ENCODE measurements at regions not wholly inside any gene's neighbourhood (a gene's known extent, or its start where the extent isn't known, plus 50 kb on each side); places are given as distances from the start of the nearest gene placed in this dataset.

GRCh38 chr3:27779176-27779575 lies 57.1 kb upstream of the EOMES start:
- Histone ChIP-seq H3K9ac (replicated peaks; ENCODE audit: extremely low read depth, insufficient read depth, low read length) (no peak overlapping the region), H3K9me3 (replicated peaks; ENCODE audit: control insufficient read depth, insufficient read depth, low read length) (no peaks in the 10 kb centered on the region), H3K79me2 (ENCODE audit: control insufficient read depth, insufficient read depth, low read length) (no peaks in the 10 kb centered on the region), H2AFZ (ENCODE audit: low read depth, low read length) (no peak overlapping the region), H3K27ac (ENCODE audit: insufficient read depth, low read depth, low read length) (no peak overlapping the region), H3K36me3 (ENCODE audit: control insufficient read depth in 2 of 2, extremely low read depth in 1 of 2, insufficient read depth in 2 of 2, low read length in 2 of 2) (no peaks in the 10 kb centered on the region), H3K4me3 (replicated peaks in 1 of 3; ENCODE audit: insufficient read depth in 1 of 3, low read depth in 1 of 3, low read length in 3 of 3) (no peak overlapping the region), H3K27me3 (ENCODE audit: control insufficient read depth in 2 of 2, insufficient read depth in 2 of 2, low read length in 2 of 2) (no peaks in the 10 kb centered on the region), H3K9me1 (replicated peaks; ENCODE audit: control insufficient read depth, extremely low read depth, insufficient read depth, low read length) (no peaks in the 10 kb centered on the region), H4K20me1 (replicated peaks; ENCODE audit: control insufficient read depth, extremely low read depth, insufficient read depth, low read length) (no peaks in the 10 kb centered on the region), H3K4me2 (ENCODE audit: insufficient read depth, low read length) (no peak overlapping the region), H3K4me1 (ENCODE audit: control insufficient read depth, extremely low read depth, insufficient read depth, low read length) (no peaks in the 10 kb centered on the region)
- DNase-seq (ENCODE audit: low read depth, low spot score) (no peak), FAIRE-seq (no peak)
- dilution Hi-C loops (cut with MboI; ENCODE audit: extremely low pct_ligation_motif_present, low sequenced_read_pairs) (no loop called here), intact Hi-C loops (cut with micrococcal nuclease) (no loop called here)
- TF ChIP-seq FOS (IDR thresholded peaks at IDR 0.05; ENCODE audit: borderline replicate concordance, insufficient read depth, low read length) (no peak), EZH2 (IDR thresholded peaks at IDR 0.05; ENCODE audit: borderline replicate concordance, low read depth, low read length, severe bottlenecking) (no peak), GATA2 (IDR thresholded peaks at IDR 0.05; ENCODE audit: insufficient read depth, insufficient read length, low read depth, low read length) (no peak), POLR2AphosphoS5 (IDR thresholded peaks at IDR 0.05; ENCODE audit: insufficient read depth, low read depth, low read length) (no peak), MYC (IDR thresholded peaks at IDR 0.05; ENCODE audit: low read depth, low read length) (no peak), POLR2A (IDR thresholded peaks at IDR 0.05; ENCODE audit: low read depth, low read length) (no peak), JUN (IDR thresholded peaks at IDR 0.05; ENCODE audit: borderline replicate concordance, insufficient read depth, insufficient read length, low read depth) (no peak), MAX (IDR thresholded peaks at IDR 0.05; ENCODE audit: insufficient read depth, insufficient read length) (no peak)
- TF ChIP-seq, protein P1, sequence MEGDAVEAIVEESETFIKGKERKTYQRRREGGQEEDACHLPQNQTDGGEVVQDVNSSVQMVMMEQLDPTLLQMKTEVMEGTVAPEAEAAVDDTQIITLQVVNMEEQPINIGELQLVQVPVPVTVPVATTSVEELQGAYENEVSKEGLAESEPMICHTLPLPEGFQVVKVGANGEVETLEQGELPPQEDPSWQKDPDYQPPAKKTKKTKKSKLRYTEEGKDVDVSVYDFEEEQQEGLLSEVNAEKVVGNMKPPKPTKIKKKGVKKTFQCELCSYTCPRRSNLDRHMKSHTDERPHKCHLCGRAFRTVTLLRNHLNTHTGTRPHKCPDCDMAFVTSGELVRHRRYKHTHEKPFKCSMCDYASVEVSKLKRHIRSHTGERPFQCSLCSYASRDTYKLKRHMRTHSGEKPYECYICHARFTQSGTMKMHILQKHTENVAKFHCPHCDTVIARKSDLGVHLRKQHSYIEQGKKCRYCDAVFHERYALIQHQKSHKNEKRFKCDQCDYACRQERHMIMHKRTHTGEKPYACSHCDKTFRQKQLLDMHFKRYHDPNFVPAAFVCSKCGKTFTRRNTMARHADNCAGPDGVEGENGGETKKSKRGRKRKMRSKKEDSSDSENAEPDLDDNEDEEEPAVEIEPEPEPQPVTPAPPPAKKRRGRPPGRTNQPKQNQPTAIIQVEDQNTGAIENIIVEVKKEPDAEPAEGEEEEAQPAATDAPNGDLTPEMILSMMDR (IDR thresholded peaks at IDR 0.05; ENCODE audit: extremely low read depth in 1 of 2, insufficient read depth in 1 of 2, low read depth in 1 of 2, low read length in 2 of 2) = no peak
- POLR2A ChIA-PET = no interaction called here
- CTCF ChIA-PET = no interaction called here
- BruUV-seq (replicated peaks) = no TSS peak
